Left lung (tissue), 4 donors: ENCODE measurements at regions not wholly inside any gene's neighbourhood (a gene's known extent, or its start where the extent isn't known, plus 50 kb on each side); places are given as distances from the start of the nearest gene placed in this dataset.

Experiments
- ATAC-seq: fragments of 200-7000 bp; cut with Tn5 transposase; one replicate; pipeline ENCODE4 v1.9.1; 2020; ENCODE audit warnings: moderate library complexity
- DNase-seq, 4 donors: peaks; one replicate each; pipeline ENCODE4 v3.0.0-alpha.2; 2013 to 2020
- H3K27ac ChIP-seq, 2 donors: fragments of 200-600 bp; sonication (generic) in 1 of 2; one replicate each; pipeline versions ENCODE4 v1.5.0 to v1.8.0; 2020 to 2021
- H3K27me3 ChIP-seq, 2 donors: fragments of 200-600 bp; sonication (generic) in 1 of 2; one replicate each; pipeline versions ENCODE4 v1.5.0 to v1.8.0; 2020 to 2021
- H3K36me3 ChIP-seq, 2 donors: fragments of 200-600 bp; sonication (generic) in 1 of 2; one replicate each; pipeline versions ENCODE4 v1.5.0 to v1.8.0; 2020 to 2021
- H3K4me1 ChIP-seq, 2 donors: fragments of 200-600 bp; one replicate each; pipeline ENCODE4 v1.8.0; 2021
- H3K4me3 ChIP-seq, 2 donors: fragments of 200-600 bp; sonication (generic) in 1 of 2; one replicate each; pipeline versions ENCODE4 v1.5.0 to v1.8.0; 2020 to 2021; ENCODE audit warnings: mild to moderate bottlenecking in 1 of 2
- H3K9me3 ChIP-seq, 2 donors: fragments of 200-600 bp; sonication (generic) in 1 of 2; one replicate each; pipeline versions ENCODE4 v1.5.0 to v1.8.0; 2020 to 2021
- intact Hi-C, 2 donors: fragments of 100-400 bp; cut with DNase I; formaldehyde crosslinking; loops; one replicate each; pipeline versions ENCODE4 v1.11.2 to v1.14.2; 2022
- TF ChIP-seq, protein P1 (sequence below), 2 donors: fragments of 200-600 bp; sonication (generic) in 1 of 2; IDR thresholded peaks; one replicate each; pipeline versions ENCODE4 v1.5.0 to v1.8.0; 2021; ENCODE audit warnings: antibody characterized with exemption in 2 of 2
- donor health status: DM: no; HTN: yes; CAD: no.
- donor health status: DM: no; HTN: no; CAD: no.

DNA sequence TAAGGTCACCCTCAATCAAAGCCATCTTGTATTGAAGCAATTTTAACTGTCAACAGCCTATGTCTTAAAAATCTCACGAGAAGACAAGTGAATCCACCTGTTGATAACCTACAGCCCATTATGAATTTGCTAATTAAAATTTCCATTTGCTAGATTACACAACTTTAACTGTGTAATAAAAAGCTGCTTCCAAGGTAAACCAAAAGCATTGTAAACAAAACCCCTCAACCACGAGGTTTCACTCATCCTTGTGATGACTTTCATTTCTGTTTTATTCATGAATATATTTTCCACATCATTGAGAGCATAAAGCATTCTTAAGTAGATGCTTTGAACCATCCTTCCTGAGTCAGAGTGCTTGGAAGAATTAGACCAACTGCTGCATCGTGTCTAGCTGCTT, 217.5 kb upstream of the GYPA start:
- Histone ChIP-seq H3K4me1 (no peaks in the 10 kb centered on the region), H3K36me3 (no peaks in the 10 kb centered on the region), H3K9me3 (no peaks in the 10 kb centered on the region), H3K27ac (no peak overlapping the region), H3K4me3 (no peak overlapping the region), H3K27me3 (peaks cover 0 to 5% of the 10 kb centered on the region in 2 donors)
- TF ChIP-seq, protein P1, sequence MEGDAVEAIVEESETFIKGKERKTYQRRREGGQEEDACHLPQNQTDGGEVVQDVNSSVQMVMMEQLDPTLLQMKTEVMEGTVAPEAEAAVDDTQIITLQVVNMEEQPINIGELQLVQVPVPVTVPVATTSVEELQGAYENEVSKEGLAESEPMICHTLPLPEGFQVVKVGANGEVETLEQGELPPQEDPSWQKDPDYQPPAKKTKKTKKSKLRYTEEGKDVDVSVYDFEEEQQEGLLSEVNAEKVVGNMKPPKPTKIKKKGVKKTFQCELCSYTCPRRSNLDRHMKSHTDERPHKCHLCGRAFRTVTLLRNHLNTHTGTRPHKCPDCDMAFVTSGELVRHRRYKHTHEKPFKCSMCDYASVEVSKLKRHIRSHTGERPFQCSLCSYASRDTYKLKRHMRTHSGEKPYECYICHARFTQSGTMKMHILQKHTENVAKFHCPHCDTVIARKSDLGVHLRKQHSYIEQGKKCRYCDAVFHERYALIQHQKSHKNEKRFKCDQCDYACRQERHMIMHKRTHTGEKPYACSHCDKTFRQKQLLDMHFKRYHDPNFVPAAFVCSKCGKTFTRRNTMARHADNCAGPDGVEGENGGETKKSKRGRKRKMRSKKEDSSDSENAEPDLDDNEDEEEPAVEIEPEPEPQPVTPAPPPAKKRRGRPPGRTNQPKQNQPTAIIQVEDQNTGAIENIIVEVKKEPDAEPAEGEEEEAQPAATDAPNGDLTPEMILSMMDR (IDR thresholded peaks at IDR 0.05), result no peak
- no peak for ATAC-seq
- intact Hi-C loops, result no loop called here
- no peak for DNase-seq

DNA sequence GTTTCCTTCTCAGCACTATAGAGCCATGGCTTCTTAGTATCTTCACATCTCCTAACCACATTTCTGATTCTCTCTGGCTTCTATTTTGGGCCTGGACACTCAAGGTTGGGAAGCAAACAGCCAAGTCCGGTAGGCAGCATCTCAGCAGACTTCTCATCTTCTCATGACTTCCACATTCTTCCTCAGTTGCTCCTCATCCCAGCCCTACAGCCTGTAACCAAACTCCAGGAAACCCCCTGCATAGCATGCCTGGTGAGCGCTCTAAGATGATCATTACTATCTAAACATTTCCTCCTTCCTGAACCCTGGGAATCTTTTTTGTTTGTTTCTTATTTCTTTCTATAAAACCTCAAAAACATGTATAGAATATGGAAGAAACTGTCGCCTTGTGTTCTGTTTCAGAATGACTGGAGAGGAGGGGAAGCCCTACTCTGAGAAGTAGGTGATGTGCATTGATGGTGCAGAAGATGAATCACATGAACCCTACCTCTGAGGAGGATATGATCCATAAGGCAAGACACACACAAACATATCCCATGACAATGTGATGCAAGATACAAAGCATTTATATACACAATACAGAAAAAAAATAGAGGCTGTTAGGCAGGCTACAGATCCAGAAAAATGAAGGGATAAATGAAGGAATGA, 219.8 kb upstream of the GYPA start:
- no peaks in the 10 kb centered on the region for H3K36me3 ChIP-seq
- ATAC-seq (no peak), DNase-seq (no peak)
- no peak overlapping the region for H3K4me3 ChIP-seq
- TF ChIP-seq, protein P1 (IDR thresholded peaks at IDR 0.05), result no peak
- no peak overlapping the region for H3K27ac ChIP-seq
- H3K4me1 ChIP-seq, result no peaks in the 10 kb centered on the region
- H3K9me3 ChIP-seq, result no peaks in the 10 kb centered on the region
- no peaks in the 10 kb centered on the region for H3K27me3 ChIP-seq
- intact Hi-C loops, result no loop called here

DNA sequence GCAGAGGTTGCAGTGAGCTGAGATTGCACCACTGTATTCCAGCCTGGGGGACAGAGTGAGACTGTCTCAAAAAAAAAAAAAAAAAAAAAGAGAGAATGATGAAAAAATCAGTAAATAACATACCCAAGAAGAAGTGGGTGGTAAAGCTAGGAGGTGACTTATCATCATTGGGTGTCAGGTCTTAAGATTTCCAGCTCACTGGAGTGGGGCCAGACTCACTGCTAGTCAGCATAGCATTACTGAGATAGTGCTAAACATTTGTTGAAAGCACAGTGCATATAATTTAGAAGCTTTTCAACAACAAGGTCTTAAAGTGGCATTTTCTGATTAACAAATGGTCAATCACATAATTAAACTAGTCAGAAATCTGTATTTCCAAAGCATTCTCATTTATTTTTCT, 221.8 kb upstream of the GYPA start:
- H3K9me3 ChIP-seq, result no peaks in the 10 kb centered on the region
- intact Hi-C loops, result no loop called here
- no peak overlapping the region for H3K27ac ChIP-seq
- no peak for ATAC-seq
- H3K4me3 ChIP-seq, result no peak overlapping the region
- H3K27me3 ChIP-seq, result no peaks in the 10 kb centered on the region
- DNase-seq, result no peak
- TF ChIP-seq, protein P1 (IDR thresholded peaks at IDR 0.05), result no peak
- no peaks in the 10 kb centered on the region for H3K36me3 ChIP-seq
- H3K4me1 ChIP-seq, result no peaks in the 10 kb centered on the region

DNA sequence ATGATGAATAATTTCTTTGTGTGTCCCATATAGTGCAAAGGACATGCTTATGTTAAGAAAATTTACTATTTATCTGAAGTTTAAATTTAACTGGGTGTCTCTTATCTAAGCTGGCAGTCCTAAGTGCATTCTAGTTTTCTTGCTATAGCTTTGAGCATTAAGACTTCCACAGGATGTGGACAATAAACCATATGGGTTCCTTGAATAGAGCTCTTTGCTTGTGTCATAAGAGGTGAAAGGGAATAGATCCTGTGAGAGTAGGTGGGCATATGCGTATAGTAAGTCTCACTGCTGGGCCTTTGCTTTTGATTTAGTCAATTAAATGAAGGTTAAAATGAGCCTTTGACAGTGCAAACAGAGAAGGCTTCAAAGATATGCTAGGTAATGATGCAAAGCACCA, 223.4 kb upstream of the GYPA start:
- no peak overlapping the region for H3K4me3 ChIP-seq
- TF ChIP-seq, protein P1 (IDR thresholded peaks at IDR 0.05), result no peak
- no peaks in the 10 kb centered on the region for H3K9me3 ChIP-seq
- H3K36me3 ChIP-seq, result no peaks in the 10 kb centered on the region
- no peak for DNase-seq
- H3K27ac ChIP-seq, result no peak overlapping the region
- intact Hi-C loops, result no loop called here
- H3K4me1 ChIP-seq, result no peaks in the 10 kb centered on the region
- no peak for ATAC-seq
- H3K27me3 ChIP-seq, result no peaks in the 10 kb centered on the region

DNA sequence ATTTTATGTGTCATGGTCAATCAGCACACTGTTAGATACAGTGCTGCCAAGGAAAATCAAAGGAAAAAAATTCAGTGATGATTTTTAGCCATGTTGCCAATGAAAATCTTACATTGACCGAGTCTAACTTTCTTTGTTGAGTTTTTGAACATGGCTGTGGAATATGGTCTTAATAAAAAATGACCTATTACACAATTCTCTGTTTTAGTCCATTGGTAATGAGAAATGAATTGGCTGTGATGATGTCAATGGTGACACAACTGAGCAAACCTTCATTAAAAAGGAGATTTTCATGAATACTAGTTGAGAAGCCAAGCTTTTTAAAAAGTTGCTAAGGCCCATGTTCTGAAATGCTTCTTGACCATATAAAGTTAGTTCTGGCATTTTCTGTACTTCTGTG, 225.9 kb upstream of the GYPA start:
- H3K4me1 ChIP-seq, result no peaks in the 10 kb centered on the region
- H3K27me3 ChIP-seq, result no peaks in the 10 kb centered on the region
- DNase-seq (no peak), ATAC-seq (no peak)
- H3K36me3 ChIP-seq, result no peaks in the 10 kb centered on the region
- H3K27ac ChIP-seq, result no peak overlapping the region
- intact Hi-C loops, result no loop called here
- H3K9me3 ChIP-seq, result no peaks in the 10 kb centered on the region
- H3K4me3 ChIP-seq, result no peak overlapping the region
- TF ChIP-seq, protein P1 (IDR thresholded peaks at IDR 0.05), result no peak
